Smooth muscle cell (in vitro differentiated cells): ENCODE measurements at regions not wholly inside any gene's neighbourhood (a gene's known extent, or its start where the extent isn't known, plus 50 kb on each side); places are given as distances from the start of the nearest gene placed in this dataset.

Source experiments
- DNase-seq: peaks from one replicate; lab custom pipeline; 2025; ENCODE audit not compliant: unreplicated experiment; lab: John Stamatoyannopoulos, UW
- H2AFZ ChIP-seq: fragments of 200-600 bp; sonication (generic); 2 replicates; pipeline ENCODE4 v1.6.0; 2016; ENCODE audit warnings: antibody characterized with exemption, low read depth, mild to moderate bottlenecking
- H3F3A ChIP-seq: fragments of 200-600 bp; sonication (generic); 2 replicates; pipeline ENCODE4 v1.6.0; 2017; ENCODE audit warnings: antibody characterized with exemption, low read depth
- H3K27ac ChIP-seq: fragments of 200-600 bp; sonication (generic); 2 replicates; pipeline ENCODE4 v1.5.1; 2016; ENCODE audit warnings: low read depth, mild to moderate bottlenecking
- H3K27me3 ChIP-seq: fragments of 200-600 bp; sonication (generic); 2 replicates; pipeline ENCODE4 v1.6.1; 2016; ENCODE audit warnings: low read depth, mild to moderate bottlenecking
- H3K36me3 ChIP-seq: fragments of 200-600 bp; sonication (generic); 2 replicates; pipeline ENCODE4 v1.5.1; 2016; ENCODE audit warnings: low read depth
- H3K4me1 ChIP-seq: fragments of 200-600 bp; sonication (generic); 2 replicates; pipeline ENCODE4 v1.5.1; 2016; ENCODE audit warnings: low read depth
- H3K4me2 ChIP-seq: fragments of 200-600 bp; sonication (generic); 2 replicates; pipeline ENCODE4 v1.6.0; 2016; ENCODE audit warnings: mild to moderate bottlenecking
- H3K4me3 ChIP-seq: fragments of 200-600 bp; sonication (generic); 2 replicates; pipeline ENCODE4 v1.5.1; 2016; ENCODE audit warnings: mild to moderate bottlenecking
- H3K79me2 ChIP-seq: fragments of 200-600 bp; sonication (generic); 2 replicates; pipeline ENCODE4 v1.6.0; 2016; ENCODE audit warnings: low read depth, mild to moderate bottlenecking
- H3K9ac ChIP-seq: fragments of 200-600 bp; sonication (generic); 2 replicates; pipeline ENCODE4 v1.6.0; 2016; ENCODE audit warnings: low read depth
- H3K9me3 ChIP-seq: fragments of 200-600 bp; sonication (generic); replicated peaks from 2 replicates; pipeline ENCODE4 v1.5.1; 2016; ENCODE audit warnings: low read depth
- H4K20me1 ChIP-seq: fragments of 200-600 bp; sonication (generic); 2 replicates; pipeline ENCODE4 v1.6.0; 2016; ENCODE audit warnings: low read depth
- WGBS: methylation state at CpG from one replicate; pipeline ENCODE4 v1.1.7; 2016; ENCODE audit warnings: low lambda C conversion rate; 5-methylcytosine and 5-hydroxymethylcytosine counted together
- TF ChIP-seq, protein P1 (sequence below): fragments of 200-600 bp; sonication (generic); IDR thresholded peaks from 2 replicates; pipeline ENCODE4 v1.5.1; 2017; ENCODE audit warnings: borderline replicate concordance, mild to moderate bottlenecking, antibody characterized with exemption; ENCODE audit not compliant: insufficient read depth, poor library complexity, severe bottlenecking

- Histone ChIP-seq H3K27ac (no peak overlapping the region), H3K4me3 (no peak overlapping the region), H3K4me1 (no peaks in the 10 kb centered on the region), H4K20me1 (no peaks in the 10 kb centered on the region), H3K27me3 (no peaks in the 10 kb centered on the region), H3K36me3 (no peaks in the 10 kb centered on the region), H3K4me2 (no peak overlapping the region), H3K9me3 (no peaks in the 10 kb centered on the region), H3K79me2 (no peaks in the 10 kb centered on the region), H3K9ac (no peak overlapping the region), H2AFZ (no peak overlapping the region), H3F3A (no peaks in the 10 kb centered on the region)
- TF ChIP-seq, protein P1, sequence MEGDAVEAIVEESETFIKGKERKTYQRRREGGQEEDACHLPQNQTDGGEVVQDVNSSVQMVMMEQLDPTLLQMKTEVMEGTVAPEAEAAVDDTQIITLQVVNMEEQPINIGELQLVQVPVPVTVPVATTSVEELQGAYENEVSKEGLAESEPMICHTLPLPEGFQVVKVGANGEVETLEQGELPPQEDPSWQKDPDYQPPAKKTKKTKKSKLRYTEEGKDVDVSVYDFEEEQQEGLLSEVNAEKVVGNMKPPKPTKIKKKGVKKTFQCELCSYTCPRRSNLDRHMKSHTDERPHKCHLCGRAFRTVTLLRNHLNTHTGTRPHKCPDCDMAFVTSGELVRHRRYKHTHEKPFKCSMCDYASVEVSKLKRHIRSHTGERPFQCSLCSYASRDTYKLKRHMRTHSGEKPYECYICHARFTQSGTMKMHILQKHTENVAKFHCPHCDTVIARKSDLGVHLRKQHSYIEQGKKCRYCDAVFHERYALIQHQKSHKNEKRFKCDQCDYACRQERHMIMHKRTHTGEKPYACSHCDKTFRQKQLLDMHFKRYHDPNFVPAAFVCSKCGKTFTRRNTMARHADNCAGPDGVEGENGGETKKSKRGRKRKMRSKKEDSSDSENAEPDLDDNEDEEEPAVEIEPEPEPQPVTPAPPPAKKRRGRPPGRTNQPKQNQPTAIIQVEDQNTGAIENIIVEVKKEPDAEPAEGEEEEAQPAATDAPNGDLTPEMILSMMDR: no peak
- WGBS: 59% methylated on average over 4 of the region's 4 CpGs
- no peak for DNase-seq
These were observed 194.8 kb upstream of the IL12B start for GRCh38 chr5:159525117-159525516.

- TF ChIP-seq, protein P1: no peak
- no peaks in the 10 kb centered on the region for H3K4me1 ChIP-seq
- no peaks in the 10 kb centered on the region for H4K20me1 ChIP-seq
- H2AFZ ChIP-seq: no peak overlapping the region
- H3K27me3 ChIP-seq: no peaks in the 10 kb centered on the region
- no peaks in the 10 kb centered on the region for H3K9me3 ChIP-seq
- no peaks in the 10 kb centered on the region for H3K36me3 ChIP-seq
- no peaks in the 10 kb centered on the region for H3F3A ChIP-seq
- DNase-seq: no peak
- no peak overlapping the region for H3K4me3 ChIP-seq
- no peak overlapping the region for H3K4me2 ChIP-seq
- H3K27ac ChIP-seq: no peak overlapping the region
- WGBS: 78% methylated on average over 4 of the region's 4 CpGs
- no peaks in the 10 kb centered on the region for H3K79me2 ChIP-seq
- H3K9ac ChIP-seq: no peak overlapping the region
These were observed 197.4 kb upstream of the IL12B start for GRCh38 chr5:159527546-159528254.

DNA sequence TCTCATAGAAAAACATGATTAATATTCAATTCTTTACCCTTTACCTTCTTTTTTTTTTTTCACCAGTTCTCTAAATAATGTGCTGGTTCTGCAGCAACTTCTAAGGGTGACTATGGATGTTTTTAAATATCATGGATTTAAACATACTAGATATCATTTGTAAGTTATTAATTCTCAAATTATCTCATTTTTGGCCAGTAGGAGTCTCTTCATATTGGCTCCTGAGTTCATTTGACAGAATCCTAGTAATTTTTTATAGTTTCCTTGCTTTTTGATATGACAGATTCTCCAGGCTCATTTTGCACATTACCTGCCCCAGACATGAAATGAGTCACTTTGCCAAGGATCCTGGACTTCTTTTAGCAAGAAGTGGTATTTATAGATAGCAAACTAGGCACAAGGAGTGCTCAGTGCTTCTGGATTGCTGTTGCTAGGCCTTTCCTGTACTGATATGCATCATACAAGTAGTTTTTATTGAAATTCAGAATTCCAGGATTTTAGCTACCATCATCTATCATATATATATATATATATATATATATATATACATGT is 201.3 kb upstream of the IL12B start:
- no peaks in the 10 kb centered on the region for H4K20me1 ChIP-seq
- H3K27me3 ChIP-seq: no peaks in the 10 kb centered on the region
- no peaks in the 10 kb centered on the region for H3K79me2 ChIP-seq
- peaks cover 6% of the 10 kb centered on the region for H3F3A ChIP-seq
- no peak overlapping the region for H3K4me3 ChIP-seq
- H3K4me1 ChIP-seq: no peaks in the 10 kb centered on the region
- no peak for DNase-seq
- H3K27ac ChIP-seq: no peak overlapping the region
- TF ChIP-seq, protein P1: peak; percentile 27
- no peak overlapping the region for H2AFZ ChIP-seq
- H3K9me3 ChIP-seq: no peaks in the 10 kb centered on the region
- H3K9ac ChIP-seq: no peak overlapping the region
- no peak overlapping the region for H3K4me2 ChIP-seq
- H3K36me3 ChIP-seq: no peaks in the 10 kb centered on the region

DNA sequence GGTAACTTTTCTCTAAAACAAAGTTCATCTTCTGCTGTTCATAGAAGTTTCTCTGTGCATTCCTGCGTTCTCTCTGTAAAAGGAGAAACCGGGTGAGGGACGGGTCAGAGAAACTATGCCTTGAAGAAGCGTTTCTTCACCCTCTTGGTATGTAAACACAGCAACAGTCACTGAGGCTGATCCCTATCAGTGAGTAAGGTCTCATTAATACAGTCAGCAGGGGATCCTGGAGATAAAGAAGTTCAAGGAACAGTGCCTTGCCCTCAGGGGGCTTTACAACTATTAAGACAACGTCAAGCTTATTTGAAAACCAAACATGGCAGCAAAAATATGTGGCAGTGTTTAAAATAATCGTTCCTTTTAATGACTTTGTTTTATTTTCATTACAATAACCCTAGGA is 202.9 kb upstream of the IL12B start:
- DNase-seq: no peak
- H3K4me2 ChIP-seq: no peak overlapping the region
- WGBS: 41% methylated on average over 6 of the region's 6 CpGs
- H3K36me3 ChIP-seq: no peaks in the 10 kb centered on the region
- peak overlapping the region; percentile 19 for H3K27ac ChIP-seq
- H3K4me3 ChIP-seq: no peak overlapping the region
- no peak overlapping the region for H3K9ac ChIP-seq
- H3F3A ChIP-seq: peaks cover 6% of the 10 kb centered on the region
- H2AFZ ChIP-seq: no peak overlapping the region
- no peaks in the 10 kb centered on the region for H3K79me2 ChIP-seq
- H3K9me3 ChIP-seq: no peaks in the 10 kb centered on the region
- H4K20me1 ChIP-seq: no peaks in the 10 kb centered on the region
- TF ChIP-seq, protein P1: no peak
- H3K27me3 ChIP-seq: no peaks in the 10 kb centered on the region
- no peaks in the 10 kb centered on the region for H3K4me1 ChIP-seq
